NCI-H510A treated with DMSO at 0.1 percent for 48 hours (cell line): ENCODE measurements at regions not wholly inside any gene's neighbourhood (a gene's known extent, or its start where the extent isn't known, plus 50 kb on each side); places are given as distances from the start of the nearest gene placed in this dataset.
"Not testable (repeated sequence)": the region's sequence is repeated elsewhere in the genome, so short reads cannot be mapped to it uniquely, and the experiment has no call there.

Experiments
- DNase-seq: peaks from one replicate; lab custom pipeline; 2025; lab: John Stamatoyannopoulos, UW

DNA sequence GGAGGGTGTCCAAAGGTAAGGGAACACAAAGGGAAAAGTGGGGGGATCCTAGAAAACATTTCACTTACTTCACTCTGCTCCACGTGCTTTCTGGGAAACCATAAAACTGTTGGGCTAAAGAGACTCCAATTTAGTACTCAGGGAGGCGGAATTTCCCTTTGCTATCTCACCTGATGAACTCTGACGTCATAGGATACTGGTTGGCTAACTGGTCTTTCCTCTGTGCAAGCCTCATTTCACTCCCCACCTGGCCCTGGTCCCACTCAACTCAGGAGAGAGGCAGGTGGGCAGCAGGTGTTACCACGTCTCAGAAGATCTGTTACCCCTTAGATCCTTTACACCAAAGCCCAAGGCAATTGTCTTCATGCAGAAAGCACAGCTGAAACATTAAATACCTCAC is 51.8 kb upstream of the PMAIP1 start:
- peak; percentile 62 for DNase-seq

DNA sequence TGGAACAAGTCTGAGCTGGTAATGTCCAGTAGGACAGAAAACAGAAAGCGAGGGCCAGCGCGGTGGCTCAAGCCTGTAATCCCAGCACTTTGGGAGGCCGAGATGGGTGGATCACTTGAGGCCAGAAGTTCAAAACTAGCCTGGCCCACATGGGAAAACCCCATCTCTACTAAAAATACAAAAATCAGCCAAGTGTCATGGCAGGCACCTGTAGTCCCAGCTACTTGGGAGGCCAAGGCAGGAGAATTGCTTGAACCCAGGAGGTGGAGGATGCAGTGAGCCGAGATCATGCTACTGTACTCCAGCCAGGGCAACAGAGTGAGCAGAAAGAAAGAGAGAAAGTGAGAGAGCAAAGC is 52.3 kb upstream of the PMAIP1 start:
- DNase-seq = not testable (repeated sequence)

DNA sequence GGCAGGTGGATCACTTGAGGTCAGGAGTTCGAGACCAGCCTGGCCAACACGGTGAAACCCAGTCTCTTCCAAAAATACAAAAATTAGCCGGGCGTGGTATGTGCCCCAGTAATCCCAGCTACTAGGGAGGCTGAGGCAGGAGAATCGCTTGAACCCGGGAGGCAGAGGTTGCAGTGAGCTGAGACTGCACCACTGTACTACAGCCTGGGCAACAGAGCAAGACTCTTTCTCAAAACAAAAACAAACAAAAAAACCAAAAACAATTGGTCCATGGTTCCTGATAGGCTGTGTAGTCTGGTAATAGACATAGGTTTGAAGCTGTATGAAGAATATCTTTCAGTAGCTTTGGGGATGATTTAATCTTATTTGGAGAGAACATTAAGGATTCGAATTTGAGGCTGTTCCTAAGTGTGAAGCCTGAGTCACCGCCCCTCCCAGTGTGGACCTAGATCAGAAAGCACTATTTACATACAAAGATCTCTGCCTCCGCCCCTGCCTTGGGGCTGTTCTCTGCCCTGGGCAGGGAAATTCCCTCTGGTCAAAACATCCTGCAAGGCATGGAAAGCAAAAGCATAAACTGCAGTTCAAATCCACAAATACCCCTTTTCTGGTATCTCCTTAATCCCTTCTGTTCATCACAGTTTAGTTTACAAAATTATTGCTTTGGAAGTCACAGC is 52.8 kb upstream of the PMAIP1 start:
- DNase-seq = no peak

DNA sequence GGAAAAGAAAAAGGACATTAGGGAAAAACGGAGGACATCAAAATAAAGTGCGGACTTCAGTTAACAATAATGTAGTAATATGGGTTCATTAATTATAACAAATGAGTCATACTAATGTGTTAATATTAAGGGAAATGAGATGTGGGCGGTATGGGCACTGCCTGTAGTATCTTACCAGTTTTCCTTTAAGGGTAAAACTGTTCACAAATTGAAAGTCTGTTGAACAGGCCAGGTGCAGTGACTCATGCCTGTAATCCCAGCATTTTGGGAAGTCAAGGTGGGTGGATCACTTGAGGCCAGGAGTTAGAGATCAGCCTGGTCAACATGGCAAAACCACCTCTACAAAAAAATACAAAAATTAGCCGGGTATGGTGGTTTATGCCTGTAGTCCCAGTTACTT is 56.8 kb upstream of the PMAIP1 start:
- no peak for DNase-seq

DNA sequence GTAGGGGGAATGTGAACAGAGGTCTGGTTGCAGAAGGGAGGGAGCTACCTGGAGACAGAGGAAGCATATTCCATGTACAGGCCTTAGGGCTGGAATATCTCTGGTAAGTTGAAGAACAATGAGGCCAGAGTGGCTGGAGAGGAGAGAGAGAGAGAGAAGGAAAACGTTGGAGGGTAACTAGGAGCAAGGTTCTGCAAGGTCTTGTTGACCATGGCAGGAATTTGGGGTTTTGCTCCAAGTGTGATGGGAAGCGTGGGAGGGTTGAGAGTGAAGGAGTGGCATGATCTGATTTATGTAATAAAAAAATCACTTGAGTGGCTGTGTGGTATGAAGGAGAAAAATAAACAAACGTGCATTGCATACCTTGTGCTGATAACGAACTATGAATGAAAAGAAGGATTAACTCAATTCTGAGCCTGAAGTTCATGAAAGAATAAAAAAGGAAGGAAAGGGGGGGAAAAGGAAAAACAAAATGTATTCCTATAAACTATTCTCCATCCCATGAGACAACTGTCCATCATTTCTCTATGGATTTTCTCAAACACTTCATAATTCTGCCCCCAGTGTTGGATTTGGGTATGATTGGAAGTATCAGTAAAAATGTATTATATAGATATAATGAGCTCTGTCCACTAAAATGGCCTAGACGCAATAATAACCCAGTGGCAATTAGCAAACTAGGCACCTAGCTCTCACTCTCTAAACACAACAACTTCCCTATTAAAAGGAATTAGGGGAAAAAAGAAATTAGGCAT is 59.7 kb upstream of the PMAIP1 start:
- DNase-seq = no peak

DNA sequence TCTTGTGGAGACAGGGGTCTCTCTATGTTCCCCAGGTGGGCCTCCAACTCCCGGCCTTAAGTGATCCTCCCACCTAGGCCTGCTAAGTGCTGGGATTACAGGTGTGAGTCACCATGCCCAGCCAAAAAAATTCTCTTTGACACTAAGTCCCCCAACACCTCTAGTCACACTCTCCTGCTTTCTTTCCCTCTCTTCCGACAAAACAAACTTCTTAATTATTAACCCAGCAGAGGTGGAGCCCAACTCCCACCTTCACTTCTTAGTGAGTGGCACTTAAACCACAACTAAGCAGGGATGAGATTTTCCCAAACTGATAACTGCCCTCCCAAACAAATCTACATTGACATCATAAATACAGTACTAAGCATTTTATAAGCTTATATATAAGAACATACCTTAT is 60.5 kb upstream of the PMAIP1 start:
- no peak for DNase-seq

GRCh38 chr18:59837586-59837985 is 62.2 kb upstream of the PMAIP1 start:
- DNase-seq = peak; percentile 95

- peak; percentile 41 for DNase-seq
Observed at GRCh38 chr18:59835605-59836379, 64.0 kb upstream of the PMAIP1 start.

DNA sequence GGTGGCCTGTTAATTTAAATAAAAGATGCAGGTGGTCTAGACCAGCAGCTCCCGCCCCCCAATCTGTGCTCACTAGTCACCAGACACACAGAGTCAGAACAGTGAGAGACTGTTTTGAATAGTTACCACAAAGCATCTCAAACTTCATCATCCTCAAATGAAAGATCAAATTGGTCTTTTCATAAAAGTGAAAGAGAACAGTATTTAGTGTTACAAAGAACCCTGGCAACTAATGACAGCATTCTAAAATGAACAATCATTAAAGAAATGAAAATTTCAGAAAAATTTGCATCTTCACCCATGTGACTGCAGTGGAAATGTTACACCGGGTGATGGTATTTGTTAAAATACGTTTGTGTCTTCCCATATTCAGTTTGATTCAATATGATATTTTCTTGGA is 65.5 kb upstream of the PMAIP1 start:
- no peak for DNase-seq

DNA sequence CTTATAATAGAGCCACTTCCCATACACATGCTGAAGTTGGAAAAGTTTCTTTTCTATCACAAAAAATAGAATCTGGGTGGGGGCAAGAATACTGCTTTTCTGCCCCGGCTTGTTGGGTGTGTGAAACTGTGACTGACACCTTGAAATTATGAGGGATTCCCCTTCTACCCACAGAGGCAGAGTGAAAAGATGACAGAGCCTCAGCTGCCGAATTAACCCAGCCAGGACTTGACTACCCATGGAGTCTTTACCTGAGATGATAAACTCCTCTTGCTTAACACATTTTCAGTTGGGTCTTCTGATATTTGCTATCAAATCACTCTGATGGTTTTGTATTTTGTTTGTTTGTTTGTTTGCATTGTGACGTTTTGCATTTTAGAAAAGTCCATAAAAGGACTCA is 66.0 kb upstream of the PMAIP1 start:
- no peak for DNase-seq

DNA sequence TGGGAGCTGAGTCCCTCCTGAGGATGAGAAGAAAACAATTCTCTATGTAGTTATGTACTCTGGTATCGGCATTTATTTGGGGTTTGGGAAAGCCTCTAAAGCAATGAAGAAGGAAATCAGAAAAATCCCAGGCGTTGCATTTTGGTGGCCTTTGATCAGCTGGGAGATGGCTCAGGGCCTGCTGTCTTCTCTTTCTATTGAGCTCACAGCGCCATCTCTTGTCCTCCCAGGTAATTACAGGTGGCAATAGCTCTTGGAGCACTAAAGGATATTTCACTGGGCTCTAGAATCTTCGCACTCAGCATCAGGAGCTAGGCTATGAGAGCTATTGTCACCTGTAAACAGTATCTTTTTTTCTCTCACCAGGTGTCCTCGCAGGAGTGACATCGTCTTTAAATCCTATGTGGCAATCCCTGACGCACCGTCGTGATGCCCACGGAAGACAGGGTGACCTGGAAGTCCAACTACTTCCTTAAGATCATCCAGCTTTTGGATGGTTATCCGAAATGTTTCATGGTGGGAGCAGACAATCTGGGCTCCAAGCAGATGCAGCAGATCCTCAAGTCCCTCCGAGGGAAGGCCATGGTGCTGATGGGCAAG is 76.1 kb upstream of the PMAIP1 start:
- DNase-seq = peak; percentile 73

GRCh38 chr18:59822612-59823550 is 76.9 kb upstream of the PMAIP1 start:
- no peak for DNase-seq

GRCh38 chr18:59821983-59822382 is 77.8 kb upstream of the PMAIP1 start:
- no peak for DNase-seq

DNA sequence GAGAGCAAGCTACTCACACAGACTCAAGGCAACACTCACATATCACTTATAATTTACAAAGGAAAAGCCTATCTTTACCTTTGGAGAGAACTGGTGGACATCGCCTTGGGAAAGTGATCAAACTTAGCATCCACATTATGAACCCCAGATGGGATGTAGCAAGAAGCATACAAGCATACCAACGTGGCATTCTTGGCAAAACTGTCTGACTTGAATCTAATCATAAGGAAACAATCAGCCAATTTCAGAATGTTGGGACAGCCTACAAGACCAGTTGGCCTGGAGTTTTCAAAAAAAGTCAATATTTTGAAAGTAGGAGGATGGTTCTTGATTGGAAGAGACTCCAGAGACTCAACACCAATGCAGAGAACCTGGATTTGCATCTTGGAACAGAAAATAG is 79.1 kb upstream of the PMAIP1 start:
- no peak for DNase-seq

- DNase-seq = no peak
Observed at GRCh38 chr18:59818769-59819168, 81.0 kb upstream of the PMAIP1 start.

GRCh38 chr18:59814891-59815290 is 84.9 kb upstream of the PMAIP1 start:
- DNase-seq = no peak

GRCh38 chr18:59813942-59814341 is 85.9 kb upstream of the PMAIP1 start:
- no peak for DNase-seq

DNA sequence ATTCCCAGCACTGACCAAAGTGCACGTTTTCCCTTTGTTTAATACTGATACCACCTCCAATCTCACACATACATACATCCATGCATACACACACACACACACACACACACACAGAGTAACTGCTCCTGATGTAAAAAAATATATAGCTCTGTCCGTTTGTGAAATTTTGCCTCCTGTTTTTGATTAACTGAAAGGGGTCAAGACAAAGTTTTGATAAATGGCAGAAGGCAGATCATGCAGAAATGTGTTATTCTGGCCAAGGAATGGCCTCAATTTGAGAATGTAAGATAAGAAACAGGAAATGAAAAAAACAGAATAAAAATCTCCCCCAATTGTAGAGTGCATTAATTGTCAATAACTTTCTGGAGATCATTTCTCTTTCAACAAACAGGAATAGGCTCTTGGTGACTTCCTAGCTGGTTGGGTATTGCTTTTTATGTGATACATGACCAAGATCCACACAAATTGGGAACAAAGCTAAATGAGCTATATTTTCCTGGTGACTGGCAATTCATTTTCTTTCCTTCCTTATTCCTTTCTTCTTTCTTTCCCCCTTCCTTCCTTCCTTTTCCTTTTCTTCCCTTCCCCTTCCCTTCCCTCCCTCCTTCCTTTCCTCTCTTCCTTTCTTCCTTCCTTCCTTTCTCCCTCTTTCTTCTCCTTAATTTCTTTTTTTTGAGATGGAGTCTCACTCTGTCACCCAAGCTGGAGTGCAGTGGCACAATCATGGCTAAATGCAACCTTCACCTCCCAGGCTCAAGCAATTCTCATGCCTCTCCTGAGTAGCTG is 88.9 kb upstream of the PMAIP1 start:
- no peak for DNase-seq

- DNase-seq = no peak
Observed at GRCh38 chr18:59810183-59810582, 89.6 kb upstream of the PMAIP1 start.

GRCh38 chr18:59802031-59802430 is 97.8 kb upstream of the PMAIP1 start:
- no peak for DNase-seq

DNA sequence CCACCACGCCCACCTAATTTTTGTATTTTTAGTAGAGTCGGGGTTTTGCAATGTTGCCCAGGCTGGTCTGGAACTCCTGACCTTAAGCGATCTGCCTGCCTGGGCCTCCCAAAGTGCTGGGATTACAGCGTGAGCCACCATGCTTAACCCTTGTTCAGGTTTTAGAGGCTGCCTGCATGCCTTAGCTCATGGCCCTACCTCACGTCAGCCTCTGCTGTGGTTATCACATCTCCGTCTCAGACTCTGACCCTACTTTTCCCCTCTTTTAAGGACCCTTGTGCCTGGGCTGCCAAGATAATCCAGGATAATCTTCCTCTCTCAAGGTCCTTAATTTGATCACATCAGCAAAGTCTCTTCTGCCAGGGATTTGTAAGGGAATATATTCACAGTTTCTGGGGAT is 98.2 kb upstream of the PMAIP1 start:
- DNase-seq = no peak
